ENCODE measurements at regions not wholly inside any gene's neighbourhood (a gene's known extent, or its start where the extent isn't known, plus 50 kb on each side); places are given as distances from the start of the nearest gene placed in this dataset.

DNA sequence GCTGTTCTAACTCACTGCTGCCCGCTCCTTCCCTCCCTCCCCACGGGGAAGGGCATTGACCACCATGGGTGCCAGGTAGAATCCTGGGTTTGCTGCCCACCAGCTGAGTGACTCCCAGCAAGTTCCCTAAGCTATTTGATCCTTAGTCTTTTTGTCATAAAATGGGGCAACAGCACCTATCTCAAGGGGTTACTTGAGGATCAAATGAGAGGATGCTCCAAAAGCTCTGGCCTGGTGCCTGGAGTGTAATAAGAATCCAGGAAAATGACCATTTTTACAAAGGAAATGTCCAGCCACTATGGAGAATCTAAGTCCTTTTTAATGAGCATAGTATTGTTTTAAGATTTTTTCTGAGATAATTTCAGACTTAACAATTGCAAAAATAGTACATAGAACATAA, 61.4 kb upstream of the CMKLR1 start:
- 0% methylated on average over 1 of the region's 2 CpGs for WGBS (ENCODE audit: insufficient coverage, low coverage, missing lambda C conversion rate)
- Histone ChIP-seq H3K79me2 (ENCODE audit: control insufficient read depth, insufficient read depth, low read length) (no peaks in the 10 kb centered on the region), H3K9ac (ENCODE audit: insufficient read depth in 1 of 2, low read depth in 2 of 2, low read length in 2 of 2) (no peak overlapping the region), H3K36me3 (ENCODE audit: control insufficient read depth, insufficient read depth, low read length) (no peaks in the 10 kb centered on the region), H3K9me1 (ENCODE audit: control insufficient read depth, insufficient read depth, low read length) (no peaks in the 10 kb centered on the region), H2AFZ (ENCODE audit: low read depth, low read length) (no peak overlapping the region), H4K20me1 (replicated peaks; ENCODE audit: control insufficient read depth, insufficient read depth, low read length) (no peaks in the 10 kb centered on the region), H3K27me3 (ENCODE audit: control insufficient read depth in 2 of 2, insufficient read depth in 2 of 2, low read length in 2 of 2) (peaks cover 0 to 14% of the 10 kb centered on the region in 2 experiments; a peak in 2 of 5 replicates), H3K4me1 (replicated peaks in 1 of 2; ENCODE audit: control insufficient read depth in 2 of 2, insufficient read depth in 2 of 2, low read length in 2 of 2) (no peaks in the 10 kb centered on the region), H3K9me3 (replicated peaks; ENCODE audit: control insufficient read depth, insufficient read depth, low read depth, low read length) (no peaks in the 10 kb centered on the region), H3K4me2 (ENCODE audit: insufficient read depth, low read length) (no peak overlapping the region), H3K4me3 (no peak overlapping the region), H3K27ac (ENCODE audit: extremely low read depth, low read depth, low read length) (no peak overlapping the region)
- in situ Hi-C loops (cut with MboI), result no loop called here
- no peak for ATAC-seq
- no TSS peak for BruUV-seq (replicated peaks)
- POLR2A ChIA-PET, result interaction anchor here (1.2 kb wide), 1 partner anchor 20 kb away, joined by 4 read pairs; no protein-coding TSS in a partner anchor
- FAIRE-seq, result no peak
- intact Hi-C loops (cut with micrococcal nuclease), result no loop called here
- CTCF ChIA-PET (ENCODE audit: low intra/inter-chr PET ratio), result no interaction called here
- DNase-seq (ENCODE audit: extremely low read depth in 1 of 4, low spot score in 3 of 4), result no peak
- TF ChIP-seq, protein P1, sequence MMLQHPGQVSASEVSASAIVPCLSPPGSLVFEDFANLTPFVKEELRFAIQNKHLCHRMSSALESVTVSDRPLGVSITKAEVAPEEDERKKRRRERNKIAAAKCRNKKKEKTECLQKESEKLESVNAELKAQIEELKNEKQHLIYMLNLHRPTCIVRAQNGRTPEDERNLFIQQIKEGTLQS (IDR thresholded peaks at IDR 0.05), result no peak
- TF ChIP-seq, protein P1 (CRISPR knock-in tag; conservative IDR thresholded peaks at IDR 0.05), result no peak
- TF ChIP-seq, protein P2, sequence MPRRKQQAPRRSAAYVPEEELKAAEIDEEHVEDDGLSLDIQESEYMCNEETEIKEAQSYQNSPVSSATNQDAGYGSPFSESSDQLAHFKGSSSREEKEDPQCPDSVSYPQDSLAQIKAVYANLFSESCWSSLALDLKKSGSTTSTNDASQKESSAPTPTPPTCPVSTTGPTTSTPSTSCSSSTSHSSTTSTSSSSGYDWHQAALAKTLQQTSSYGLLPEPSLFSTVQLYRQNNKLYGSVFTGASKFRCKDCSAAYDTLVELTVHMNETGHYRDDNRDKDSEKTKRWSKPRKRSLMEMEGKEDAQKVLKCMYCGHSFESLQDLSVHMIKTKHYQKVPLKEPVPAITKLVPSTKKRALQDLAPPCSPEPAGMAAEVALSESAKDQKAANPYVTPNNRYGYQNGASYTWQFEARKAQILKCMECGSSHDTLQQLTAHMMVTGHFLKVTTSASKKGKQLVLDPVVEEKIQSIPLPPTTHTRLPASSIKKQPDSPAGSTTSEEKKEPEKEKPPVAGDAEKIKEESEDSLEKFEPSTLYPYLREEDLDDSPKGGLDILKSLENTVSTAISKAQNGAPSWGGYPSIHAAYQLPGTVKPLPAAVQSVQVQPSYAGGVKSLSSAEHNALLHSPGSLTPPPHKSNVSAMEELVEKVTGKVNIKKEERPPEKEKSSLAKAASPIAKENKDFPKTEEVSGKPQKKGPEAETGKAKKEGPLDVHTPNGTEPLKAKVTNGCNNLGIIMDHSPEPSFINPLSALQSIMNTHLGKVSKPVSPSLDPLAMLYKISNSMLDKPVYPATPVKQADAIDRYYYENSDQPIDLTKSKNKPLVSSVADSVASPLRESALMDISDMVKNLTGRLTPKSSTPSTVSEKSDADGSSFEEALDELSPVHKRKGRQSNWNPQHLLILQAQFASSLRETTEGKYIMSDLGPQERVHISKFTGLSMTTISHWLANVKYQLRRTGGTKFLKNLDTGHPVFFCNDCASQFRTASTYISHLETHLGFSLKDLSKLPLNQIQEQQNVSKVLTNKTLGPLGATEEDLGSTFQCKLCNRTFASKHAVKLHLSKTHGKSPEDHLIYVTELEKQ (CRISPR knock-in tag; IDR thresholded peaks at IDR 0.05), result no peak
- TF ChIP-seq L3MBTL2 (IDR thresholded peaks at IDR 0.05) (no peak), HNRNPUL1 (IDR thresholded peaks at IDR 0.05; ENCODE audit: low read length) (no peak), ZZZ3 (IDR thresholded peaks at IDR 0.05) (no peak), HDAC8 (tag; IDR thresholded peaks at IDR 0.05) (no peak)
- TF ChIP-seq, protein P3, sequence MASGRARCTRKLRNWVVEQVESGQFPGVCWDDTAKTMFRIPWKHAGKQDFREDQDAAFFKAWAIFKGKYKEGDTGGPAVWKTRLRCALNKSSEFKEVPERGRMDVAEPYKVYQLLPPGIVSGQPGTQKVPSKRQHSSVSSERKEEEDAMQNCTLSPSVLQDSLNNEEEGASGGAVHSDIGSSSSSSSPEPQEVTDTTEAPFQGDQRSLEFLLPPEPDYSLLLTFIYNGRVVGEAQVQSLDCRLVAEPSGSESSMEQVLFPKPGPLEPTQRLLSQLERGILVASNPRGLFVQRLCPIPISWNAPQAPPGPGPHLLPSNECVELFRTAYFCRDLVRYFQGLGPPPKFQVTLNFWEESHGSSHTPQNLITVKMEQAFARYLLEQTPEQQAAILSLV (tag; IDR thresholded peaks at IDR 0.05), result no peak
- TF ChIP-seq, protein P4, sequence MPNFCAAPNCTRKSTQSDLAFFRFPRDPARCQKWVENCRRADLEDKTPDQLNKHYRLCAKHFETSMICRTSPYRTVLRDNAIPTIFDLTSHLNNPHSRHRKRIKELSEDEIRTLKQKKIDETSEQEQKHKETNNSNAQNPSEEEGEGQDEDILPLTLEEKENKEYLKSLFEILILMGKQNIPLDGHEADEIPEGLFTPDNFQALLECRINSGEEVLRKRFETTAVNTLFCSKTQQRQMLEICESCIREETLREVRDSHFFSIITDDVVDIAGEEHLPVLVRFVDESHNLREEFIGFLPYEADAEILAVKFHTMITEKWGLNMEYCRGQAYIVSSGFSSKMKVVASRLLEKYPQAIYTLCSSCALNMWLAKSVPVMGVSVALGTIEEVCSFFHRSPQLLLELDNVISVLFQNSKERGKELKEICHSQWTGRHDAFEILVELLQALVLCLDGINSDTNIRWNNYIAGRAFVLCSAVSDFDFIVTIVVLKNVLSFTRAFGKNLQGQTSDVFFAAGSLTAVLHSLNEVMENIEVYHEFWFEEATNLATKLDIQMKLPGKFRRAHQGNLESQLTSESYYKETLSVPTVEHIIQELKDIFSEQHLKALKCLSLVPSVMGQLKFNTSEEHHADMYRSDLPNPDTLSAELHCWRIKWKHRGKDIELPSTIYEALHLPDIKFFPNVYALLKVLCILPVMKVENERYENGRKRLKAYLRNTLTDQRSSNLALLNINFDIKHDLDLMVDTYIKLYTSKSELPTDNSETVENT (CRISPR knock-in tag; IDR thresholded peaks at IDR 0.05), result no peak
- TF ChIP-seq, protein P5, sequence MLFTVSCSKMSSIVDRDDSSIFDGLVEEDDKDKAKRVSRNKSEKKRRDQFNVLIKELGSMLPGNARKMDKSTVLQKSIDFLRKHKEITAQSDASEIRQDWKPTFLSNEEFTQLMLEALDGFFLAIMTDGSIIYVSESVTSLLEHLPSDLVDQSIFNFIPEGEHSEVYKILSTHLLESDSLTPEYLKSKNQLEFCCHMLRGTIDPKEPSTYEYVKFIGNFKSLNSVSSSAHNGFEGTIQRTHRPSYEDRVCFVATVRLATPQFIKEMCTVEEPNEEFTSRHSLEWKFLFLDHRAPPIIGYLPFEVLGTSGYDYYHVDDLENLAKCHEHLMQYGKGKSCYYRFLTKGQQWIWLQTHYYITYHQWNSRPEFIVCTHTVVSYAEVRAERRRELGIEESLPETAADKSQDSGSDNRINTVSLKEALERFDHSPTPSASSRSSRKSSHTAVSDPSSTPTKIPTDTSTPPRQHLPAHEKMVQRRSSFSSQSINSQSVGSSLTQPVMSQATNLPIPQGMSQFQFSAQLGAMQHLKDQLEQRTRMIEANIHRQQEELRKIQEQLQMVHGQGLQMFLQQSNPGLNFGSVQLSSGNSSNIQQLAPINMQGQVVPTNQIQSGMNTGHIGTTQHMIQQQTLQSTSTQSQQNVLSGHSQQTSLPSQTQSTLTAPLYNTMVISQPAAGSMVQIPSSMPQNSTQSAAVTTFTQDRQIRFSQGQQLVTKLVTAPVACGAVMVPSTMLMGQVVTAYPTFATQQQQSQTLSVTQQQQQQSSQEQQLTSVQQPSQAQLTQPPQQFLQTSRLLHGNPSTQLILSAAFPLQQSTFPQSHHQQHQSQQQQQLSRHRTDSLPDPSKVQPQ (CRISPR knock-in tag; IDR thresholded peaks at IDR 0.05; ENCODE audit: borderline replicate concordance), result no peak
- TF ChIP-seq, protein P6, sequence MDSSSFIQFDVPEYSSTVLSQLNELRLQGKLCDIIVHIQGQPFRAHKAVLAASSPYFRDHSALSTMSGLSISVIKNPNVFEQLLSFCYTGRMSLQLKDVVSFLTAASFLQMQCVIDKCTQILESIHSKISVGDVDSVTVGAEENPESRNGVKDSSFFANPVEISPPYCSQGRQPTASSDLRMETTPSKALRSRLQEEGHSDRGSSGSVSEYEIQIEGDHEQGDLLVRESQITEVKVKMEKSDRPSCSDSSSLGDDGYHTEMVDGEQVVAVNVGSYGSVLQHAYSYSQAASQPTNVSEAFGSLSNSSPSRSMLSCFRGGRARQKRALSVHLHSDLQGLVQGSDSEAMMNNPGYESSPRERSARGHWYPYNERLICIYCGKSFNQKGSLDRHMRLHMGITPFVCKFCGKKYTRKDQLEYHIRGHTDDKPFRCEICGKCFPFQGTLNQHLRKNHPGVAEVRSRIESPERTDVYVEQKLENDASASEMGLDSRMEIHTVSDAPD (CRISPR knock-in tag; IDR thresholded peaks at IDR 0.05), result no peak

All from K562 (cell line).